ENCODE measurements at regions not wholly inside any gene's neighbourhood (a gene's known extent, or its start where the extent isn't known, plus 50 kb on each side); places are given as distances from the start of the nearest gene placed in this dataset.
A peak's percentile ranks its signal among the peaks of the same experiment; 100 is the strongest.

DNA sequence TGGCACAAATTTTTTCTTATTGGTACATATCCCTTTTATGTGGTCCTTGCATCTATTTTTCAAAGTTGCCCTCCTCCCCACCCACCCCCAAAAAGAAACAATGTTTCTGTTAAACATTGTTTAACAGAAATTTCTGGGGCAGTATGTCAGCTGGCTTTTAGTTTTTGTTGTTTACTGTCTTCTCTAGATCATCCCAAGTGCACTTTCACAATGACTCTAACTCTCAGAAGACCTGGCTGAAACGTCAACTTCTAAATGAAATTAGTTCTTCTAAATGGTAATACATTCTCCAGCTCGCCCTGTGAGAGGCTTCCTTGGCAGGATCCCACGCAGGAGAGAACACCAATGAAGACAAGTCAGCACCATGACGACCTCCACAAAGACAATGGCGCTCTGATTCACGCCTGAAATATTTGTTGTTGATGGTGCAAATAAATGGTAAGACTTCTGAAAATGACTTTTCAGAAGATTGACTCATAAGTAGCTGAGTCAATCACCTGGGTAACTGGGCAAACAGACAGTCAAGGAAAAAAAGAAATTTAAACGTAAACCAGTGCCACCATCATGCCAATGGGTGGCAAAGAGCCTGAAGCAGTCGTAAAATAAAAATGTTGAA is 293.7 kb downstream of the FZD1 start:
- no peaks in the 10 kb centered on the region for H3K27me3 ChIP-seq (ENCODE audit: control insufficient read depth, insufficient read depth, low read length)
- H3K36me3 ChIP-seq (ENCODE audit: control insufficient read depth, insufficient read depth, low read length): no peaks in the 10 kb centered on the region
- DNase-seq (ENCODE audit: low read depth) (peak; percentile 99), FAIRE-seq (no peak)
- no peak for TF ChIP-seq CTCF (IDR thresholded peaks at IDR 0.05; ENCODE audit: insufficient read depth, low read length, severe bottlenecking)
- H3K4me3 ChIP-seq (ENCODE audit: low read depth, low read length): no peak overlapping the region

GRCh38 chr7:91559947-91560346 is 295.7 kb downstream of the FZD1 start:
- H3K4me3 ChIP-seq (ENCODE audit: low read depth, low read length): no peak overlapping the region
- H3K36me3 ChIP-seq (ENCODE audit: control insufficient read depth, insufficient read depth, low read length): no peaks in the 10 kb centered on the region
- TF ChIP-seq CTCF (IDR thresholded peaks at IDR 0.05; ENCODE audit: insufficient read depth, low read length, severe bottlenecking): no peak
- H3K27me3 ChIP-seq (ENCODE audit: control insufficient read depth, insufficient read depth, low read length): no peaks in the 10 kb centered on the region
- no peak for FAIRE-seq
- no peak for DNase-seq (ENCODE audit: low read depth)

GRCh38 chr7:91564101-91564500 is 299.9 kb downstream of the FZD1 start:
- Histone ChIP-seq H3K36me3 (ENCODE audit: control insufficient read depth, insufficient read depth, low read length) (no peaks in the 10 kb centered on the region), H3K4me3 (ENCODE audit: low read depth, low read length) (no peak overlapping the region), H3K27me3 (ENCODE audit: control insufficient read depth, insufficient read depth, low read length) (no peaks in the 10 kb centered on the region)
- no peak for FAIRE-seq
- no peak for TF ChIP-seq CTCF (IDR thresholded peaks at IDR 0.05; ENCODE audit: insufficient read depth, low read length, severe bottlenecking)
- DNase-seq (ENCODE audit: low read depth): no peak

DNA sequence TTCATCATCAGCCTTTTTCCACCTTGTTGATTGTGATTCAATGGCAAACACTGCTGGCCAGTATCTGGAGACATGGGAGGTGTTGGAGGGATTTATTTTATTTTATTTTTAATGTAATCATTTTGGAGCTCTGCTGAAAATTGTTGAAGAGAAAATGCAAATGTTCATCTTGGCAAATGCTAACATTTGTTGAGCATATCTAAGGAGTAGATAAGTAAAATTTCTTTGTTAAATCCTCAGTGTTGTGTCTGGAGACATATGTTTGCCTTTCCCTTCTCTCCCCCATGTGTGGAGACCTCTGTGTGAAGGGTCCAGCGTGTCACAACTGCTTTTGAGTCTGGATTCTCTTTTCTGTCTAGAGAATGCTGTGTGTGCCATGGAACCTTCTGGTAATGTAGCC is 300.3 kb downstream of the FZD1 start:
- H3K36me3 ChIP-seq (ENCODE audit: control insufficient read depth, insufficient read depth, low read length): no peaks in the 10 kb centered on the region
- FAIRE-seq: no peak
- no peak overlapping the region for H3K4me3 ChIP-seq (ENCODE audit: low read depth, low read length)
- no peak for DNase-seq (ENCODE audit: low read depth)
- H3K27me3 ChIP-seq (ENCODE audit: control insufficient read depth, insufficient read depth, low read length): no peaks in the 10 kb centered on the region
- no peak for TF ChIP-seq CTCF (IDR thresholded peaks at IDR 0.05; ENCODE audit: insufficient read depth, low read length, severe bottlenecking)

- TF ChIP-seq CTCF (IDR thresholded peaks at IDR 0.05; ENCODE audit: insufficient read depth, low read length, severe bottlenecking): no peak
- H3K36me3 ChIP-seq (ENCODE audit: control insufficient read depth, insufficient read depth, low read length): no peaks in the 10 kb centered on the region
- H3K27me3 ChIP-seq (ENCODE audit: control insufficient read depth, insufficient read depth, low read length): no peaks in the 10 kb centered on the region
- DNase-seq (ENCODE audit: low read depth) (peak; percentile 11), FAIRE-seq (no peak)
- no peak overlapping the region for H3K4me3 ChIP-seq (ENCODE audit: low read depth, low read length)
Observed at GRCh38 chr7:91565499-91566401, 301.5 kb downstream of the FZD1 start.
